ENCODE measurements at regions not wholly inside any gene's neighbourhood (a gene's known extent, or its start where the extent isn't known, plus 50 kb on each side); places are given as distances from the start of the nearest gene placed in this dataset.
"Not testable (repeated sequence)": the region's sequence is repeated elsewhere in the genome, so short reads cannot be mapped to it uniquely, and the experiment has no call there.

DNA sequence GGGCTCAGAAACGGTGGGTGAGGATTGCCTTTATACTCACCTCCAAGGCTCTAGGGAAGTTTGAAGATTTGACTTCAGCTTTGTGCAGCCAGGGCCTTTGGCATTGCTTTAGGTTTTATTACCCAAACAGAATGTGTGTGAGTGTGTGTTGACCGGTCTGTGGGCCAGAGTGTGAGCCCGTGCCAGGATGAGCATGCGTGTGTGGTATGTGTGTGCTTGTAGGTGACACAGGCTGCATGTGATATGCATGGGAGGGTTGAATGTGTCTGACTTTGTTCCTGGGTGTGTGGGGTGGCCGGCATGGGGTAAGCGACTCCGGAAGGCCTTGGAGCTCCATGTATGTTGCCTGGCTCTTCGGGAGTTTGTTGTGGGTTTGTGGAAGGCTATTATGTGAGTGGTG lies 160.5 kb downstream of the FOXD2 start:
- H3K4me3 Mint-ChIP-seq = no peak overlapping the region
- CTCF ChIA-PET = no interaction called here
- H3K27me3 Mint-ChIP-seq (ENCODE audit: low read depth) = peaks cover 20% of the 10 kb centered on the region
- intact Hi-C loops (cut with micrococcal nuclease) = no loop called here
- DNase-seq = no peak
- no peak overlapping the region for H3K27ac Mint-ChIP-seq
- H3K9me3 Mint-ChIP-seq = peaks cover 16% of the 10 kb centered on the region
- no peaks in the 10 kb centered on the region for H3K36me3 Mint-ChIP-seq (ENCODE audit: low read depth)
- H3K4me1 Mint-ChIP-seq (ENCODE audit: low read depth) = no peaks in the 10 kb centered on the region

DNA sequence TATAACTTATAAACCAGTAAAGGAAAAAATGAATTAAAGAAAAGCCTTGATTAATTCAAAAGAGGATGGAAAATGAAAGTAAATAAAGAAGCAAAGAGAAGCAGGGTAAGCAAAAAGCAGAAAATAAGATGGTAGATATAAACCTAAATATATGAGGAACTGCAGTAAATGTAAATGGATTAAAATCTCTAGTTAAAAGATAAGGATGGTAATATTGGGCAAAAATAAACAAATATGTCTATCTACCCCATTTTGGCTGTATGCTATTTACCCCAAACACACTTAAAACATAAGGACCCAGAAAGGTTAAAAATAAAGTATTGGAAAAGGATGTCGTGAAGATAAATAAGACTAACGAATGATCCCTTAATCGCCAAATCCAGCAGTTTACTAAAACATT lies 161.9 kb downstream of the FOXD2 start:
- CTCF ChIA-PET = no interaction called here
- H3K4me3 Mint-ChIP-seq = no peak overlapping the region
- H3K9me3 Mint-ChIP-seq = peaks cover 20% of the 10 kb centered on the region
- H3K27ac Mint-ChIP-seq = no peak overlapping the region
- no peaks in the 10 kb centered on the region for H3K4me1 Mint-ChIP-seq (ENCODE audit: low read depth)
- no peaks in the 10 kb centered on the region for H3K36me3 Mint-ChIP-seq (ENCODE audit: low read depth)
- no peak for DNase-seq
- H3K27me3 Mint-ChIP-seq (ENCODE audit: low read depth) = peaks cover 12% of the 10 kb centered on the region
- intact Hi-C loops (cut with micrococcal nuclease) = no loop called here

DNA sequence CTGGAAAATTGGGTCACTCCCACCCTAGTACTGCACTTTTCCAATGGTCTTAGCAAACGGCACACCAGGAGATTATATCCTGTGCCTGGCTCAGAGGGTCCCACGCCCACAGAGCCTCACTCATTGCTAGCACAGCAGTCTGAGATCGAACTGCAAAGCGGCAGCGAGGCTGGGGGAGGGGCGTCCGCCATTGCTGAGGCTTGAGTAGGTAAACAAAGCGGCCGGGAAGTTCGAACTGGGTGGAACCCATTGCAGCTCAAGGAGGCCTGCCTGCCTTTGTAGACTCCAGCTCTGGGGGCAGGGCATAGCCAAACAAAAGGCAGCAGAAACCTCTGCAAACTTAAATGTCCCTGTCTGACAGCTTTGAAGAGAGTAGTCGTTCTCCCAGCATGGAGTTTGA lies 164.6 kb downstream of the FOXD2 start:
- H3K9me3 Mint-ChIP-seq = peaks cover 25% of the 10 kb centered on the region
- H3K27me3 Mint-ChIP-seq (ENCODE audit: low read depth) = peaks cover 14% of the 10 kb centered on the region
- intact Hi-C loops (cut with micrococcal nuclease); DNase-seq; H3K27ac Mint-ChIP-seq; CTCF ChIA-PET; H3K36me3 Mint-ChIP-seq (ENCODE audit: low read depth); H3K4me3 Mint-ChIP-seq; H3K4me1 Mint-ChIP-seq (ENCODE audit: low read depth): not testable (repeated sequence)

DNA sequence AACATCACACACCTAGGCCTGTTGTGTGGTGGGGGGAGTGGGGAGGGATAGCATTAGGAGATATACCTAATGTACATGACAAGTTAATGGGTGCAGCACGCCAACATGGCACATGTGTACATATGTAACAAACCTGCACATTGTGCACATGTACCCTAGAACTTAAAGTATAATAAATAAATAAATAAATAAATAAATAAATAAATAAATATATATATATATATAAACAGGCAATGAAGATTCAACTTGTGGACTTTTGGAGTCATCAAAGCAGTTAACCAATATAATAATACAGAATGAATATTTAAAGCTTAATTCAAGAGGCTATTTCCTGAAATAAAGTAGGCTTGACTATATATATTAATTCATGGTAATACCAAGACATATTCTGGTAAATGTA lies 167.0 kb downstream of the FOXD2 start:
- H3K4me1 Mint-ChIP-seq (ENCODE audit: low read depth); H3K27ac Mint-ChIP-seq; H3K27me3 Mint-ChIP-seq (ENCODE audit: low read depth); DNase-seq; intact Hi-C loops (cut with micrococcal nuclease); CTCF ChIA-PET; H3K4me3 Mint-ChIP-seq; H3K36me3 Mint-ChIP-seq (ENCODE audit: low read depth): not testable (repeated sequence)
- H3K9me3 Mint-ChIP-seq = peaks cover 26% of the 10 kb centered on the region

DNA sequence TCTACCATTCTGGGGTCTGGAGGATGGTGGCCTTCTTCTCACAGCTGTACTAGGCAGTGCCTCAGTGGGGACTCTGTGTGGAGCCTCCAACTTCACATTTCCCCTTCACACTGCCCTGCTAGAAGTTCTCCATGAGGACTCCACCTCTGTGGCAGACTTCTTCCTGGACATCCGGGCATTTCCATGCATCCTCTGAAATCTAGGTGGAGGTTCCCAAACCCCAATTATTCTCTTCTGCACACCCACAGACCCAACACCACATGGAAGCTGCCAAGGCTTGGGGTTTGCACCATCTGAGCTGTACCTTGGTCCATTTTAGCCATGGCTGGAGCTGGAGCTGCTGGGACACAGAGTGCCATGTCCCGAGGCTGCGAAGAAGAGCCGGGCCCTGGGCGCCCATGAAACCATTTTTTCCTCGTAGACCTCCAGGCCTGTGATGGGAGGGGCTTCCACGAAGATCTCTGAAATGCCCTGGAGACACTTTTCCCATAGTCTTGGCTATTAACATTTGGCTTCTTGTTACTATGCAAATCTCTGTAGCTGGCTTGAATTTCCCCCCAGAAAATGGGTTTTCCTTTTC lies 170.5 kb downstream of the FOXD2 start:
- CTCF ChIA-PET = interaction anchor here (0.6 kb wide), 1 partner anchor 11 kb away, joined by 3 read pairs; no protein-coding TSS in a partner anchor
- H3K27me3 Mint-ChIP-seq (ENCODE audit: low read depth) = peaks cover 7% of the 10 kb centered on the region
- H3K27ac Mint-ChIP-seq = no peak overlapping the region
- H3K4me3 Mint-ChIP-seq = no peak overlapping the region
- no peaks in the 10 kb centered on the region for H3K4me1 Mint-ChIP-seq (ENCODE audit: low read depth)
- H3K36me3 Mint-ChIP-seq (ENCODE audit: low read depth) = no peaks in the 10 kb centered on the region
- no peak for DNase-seq
- H3K9me3 Mint-ChIP-seq = peaks cover 16% of the 10 kb centered on the region
- intact Hi-C loops (cut with micrococcal nuclease) = no loop called here

DNA sequence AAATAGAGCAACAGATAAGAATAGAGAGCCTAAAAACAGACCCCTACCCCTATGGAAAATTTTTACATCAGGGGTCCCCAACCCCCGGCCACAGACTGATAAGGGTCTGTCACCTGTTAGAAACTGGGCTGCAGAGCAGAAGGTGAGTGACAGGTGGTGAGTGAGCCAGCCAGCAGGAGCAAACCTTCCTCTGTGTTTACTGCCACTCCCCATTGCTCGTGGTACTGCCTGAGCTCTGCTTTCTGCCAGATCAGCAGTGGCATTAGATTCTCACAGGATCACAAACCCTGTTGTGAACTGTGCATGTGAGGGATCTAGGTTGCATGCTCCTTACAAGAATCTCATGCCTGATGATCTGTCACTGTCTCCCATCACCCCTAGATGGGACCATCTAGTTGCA lies 174.1 kb downstream of the FOXD2 start:
- Mint-ChIP-seq H3K4me1 (ENCODE audit: low read depth) (no peaks in the 10 kb centered on the region), H3K4me3 (no peak overlapping the region), H3K27me3 (ENCODE audit: low read depth) (peaks cover 11% of the 10 kb centered on the region), H3K9me3 (peaks cover 9% of the 10 kb centered on the region), H3K36me3 (ENCODE audit: low read depth) (no peaks in the 10 kb centered on the region), H3K27ac (no peak overlapping the region)
- DNase-seq = no peak
- intact Hi-C loops (cut with micrococcal nuclease) = no loop called here
- CTCF ChIA-PET = no interaction called here

DNA sequence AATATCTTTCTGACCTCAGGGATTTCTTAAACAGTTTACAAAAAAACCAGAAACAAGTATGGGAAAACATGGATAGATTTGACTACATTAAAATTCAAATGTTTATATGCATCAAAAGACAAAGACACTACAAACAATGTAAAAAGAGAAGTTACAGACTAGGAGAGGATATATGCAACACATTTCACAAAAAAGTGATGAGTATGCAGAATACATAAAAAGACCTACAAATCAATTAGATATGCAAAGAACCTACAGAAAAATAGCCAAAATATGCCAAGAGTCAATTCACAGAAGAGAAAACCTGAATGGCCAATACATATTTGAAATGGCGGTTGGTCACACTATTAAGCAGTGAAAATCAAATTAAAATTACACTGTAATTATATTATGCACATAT lies 175.0 kb downstream of the FOXD2 start:
- Mint-ChIP-seq H3K27me3 (ENCODE audit: low read depth) (peaks cover 16% of the 10 kb centered on the region), H3K36me3 (ENCODE audit: low read depth) (no peaks in the 10 kb centered on the region), H3K4me1 (ENCODE audit: low read depth) (no peaks in the 10 kb centered on the region), H3K4me3 (no peak overlapping the region), H3K27ac (no peak overlapping the region), H3K9me3 (peaks cover 7% of the 10 kb centered on the region)
- CTCF ChIA-PET = no interaction called here
- intact Hi-C loops (cut with micrococcal nuclease) = no loop called here
- DNase-seq = no peak

DNA sequence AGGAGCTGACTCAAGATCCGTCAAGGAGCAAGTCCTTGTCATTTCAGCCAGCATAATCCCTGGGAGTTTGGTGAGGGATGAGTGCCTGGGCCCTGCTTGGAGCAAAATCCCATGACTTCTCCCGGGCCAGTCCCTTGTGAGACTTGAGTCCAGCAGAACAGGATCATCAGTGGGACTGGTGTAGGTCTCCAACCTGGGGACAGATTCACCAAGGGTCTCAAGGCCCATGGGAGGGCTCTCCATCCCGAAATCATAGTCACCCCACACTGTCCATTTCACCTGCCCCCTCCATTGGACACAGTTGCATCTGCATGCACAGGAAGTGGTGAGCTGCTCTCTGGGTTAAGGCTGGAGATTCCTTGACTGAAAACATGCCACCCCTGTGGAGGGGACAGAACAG lies 178.2 kb downstream of the FOXD2 start:
- Mint-ChIP-seq H3K4me3 (no peak overlapping the region), H3K4me1 (ENCODE audit: low read depth) (no peaks in the 10 kb centered on the region), H3K9me3 (no peaks in the 10 kb centered on the region), H3K36me3 (ENCODE audit: low read depth) (no peaks in the 10 kb centered on the region), H3K27me3 (ENCODE audit: low read depth) (peaks cover 12% of the 10 kb centered on the region), H3K27ac (no peak overlapping the region)
- CTCF ChIA-PET = no interaction called here
- intact Hi-C loops (cut with micrococcal nuclease) = no loop called here
- no peak for DNase-seq

DNA sequence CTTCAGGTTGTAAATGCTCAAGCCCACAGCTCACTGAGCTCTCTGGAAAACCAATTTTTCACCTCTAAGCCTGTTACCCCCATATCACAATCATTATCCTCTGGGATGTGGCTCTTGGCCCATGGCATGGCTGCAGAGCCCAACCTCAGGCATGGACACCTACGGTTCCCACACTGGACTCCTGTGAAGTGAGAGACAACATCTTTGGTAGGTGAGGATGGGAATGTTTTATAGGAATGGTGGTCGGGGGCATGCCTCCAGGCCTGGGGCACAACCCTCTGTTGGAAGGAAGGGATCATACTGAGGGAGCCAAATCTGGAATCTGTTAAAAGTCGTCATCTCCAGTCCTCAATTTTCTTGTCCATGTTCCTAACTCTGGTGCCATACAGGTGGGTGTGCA lies 179.1 kb downstream of the FOXD2 start:
- no peaks in the 10 kb centered on the region for H3K9me3 Mint-ChIP-seq
- H3K4me1 Mint-ChIP-seq (ENCODE audit: low read depth) = no peaks in the 10 kb centered on the region
- H3K36me3 Mint-ChIP-seq (ENCODE audit: low read depth) = no peaks in the 10 kb centered on the region
- H3K27me3 Mint-ChIP-seq (ENCODE audit: low read depth) = peaks cover 12% of the 10 kb centered on the region
- H3K27ac Mint-ChIP-seq = no peak overlapping the region
- intact Hi-C loops (cut with micrococcal nuclease) = no loop called here
- CTCF ChIA-PET = no interaction called here
- no peak for DNase-seq
- H3K4me3 Mint-ChIP-seq = no peak overlapping the region

DNA sequence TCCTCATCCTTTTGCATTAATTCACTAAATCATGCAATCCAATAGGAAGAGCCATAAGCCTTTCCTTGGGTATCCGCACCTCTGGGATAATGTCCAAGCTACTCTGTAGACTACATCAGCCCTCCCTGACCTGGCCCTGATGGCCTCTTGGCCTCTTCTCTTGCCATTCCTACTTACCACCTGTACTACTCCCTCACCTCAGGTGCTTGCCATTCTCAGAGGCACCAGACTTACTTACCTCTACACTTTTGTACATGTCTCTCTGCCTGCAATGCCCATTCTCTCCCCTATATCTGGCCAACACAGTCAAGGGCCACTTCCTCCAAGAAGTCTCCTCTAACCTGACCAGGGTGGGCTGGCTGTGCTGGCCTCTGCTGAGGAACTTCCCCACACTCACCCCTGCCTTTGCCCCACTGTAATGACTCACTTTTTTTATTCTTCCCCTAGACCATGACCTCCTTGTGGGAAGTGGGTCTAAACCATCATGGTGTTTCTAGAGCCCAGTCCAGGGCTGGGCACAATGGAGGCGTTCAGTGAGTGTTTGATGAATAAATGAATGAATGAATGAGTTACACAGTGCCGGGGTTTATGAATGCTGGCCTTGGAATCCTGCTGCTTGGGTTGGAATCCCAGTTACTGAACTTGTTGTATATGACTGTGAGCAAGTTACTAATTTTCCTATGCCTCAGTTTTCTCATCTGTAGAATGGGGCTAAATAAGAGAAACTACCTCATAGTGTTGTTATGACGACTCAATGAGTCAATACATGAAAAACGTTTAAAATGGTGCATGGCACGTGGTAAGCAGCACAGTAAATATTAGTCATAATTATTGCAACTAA lies 179.8 kb downstream of the FOXD2 start:
- DNase-seq = no peak
- no peaks in the 10 kb centered on the region for H3K9me3 Mint-ChIP-seq
- no peaks in the 10 kb centered on the region for H3K4me1 Mint-ChIP-seq (ENCODE audit: low read depth)
- H3K4me3 Mint-ChIP-seq = no peak overlapping the region
- H3K27ac Mint-ChIP-seq = no peak overlapping the region
- no peaks in the 10 kb centered on the region for H3K36me3 Mint-ChIP-seq (ENCODE audit: low read depth)
- peaks cover 12% of the 10 kb centered on the region for H3K27me3 Mint-ChIP-seq (ENCODE audit: low read depth)
- CTCF ChIA-PET = interaction anchor here (0.6 kb wide), 1 partner anchor 438 kb away, joined by 4 read pairs; no protein-coding TSS in a partner anchor
- intact Hi-C loops (cut with micrococcal nuclease) = no loop called here

DNA sequence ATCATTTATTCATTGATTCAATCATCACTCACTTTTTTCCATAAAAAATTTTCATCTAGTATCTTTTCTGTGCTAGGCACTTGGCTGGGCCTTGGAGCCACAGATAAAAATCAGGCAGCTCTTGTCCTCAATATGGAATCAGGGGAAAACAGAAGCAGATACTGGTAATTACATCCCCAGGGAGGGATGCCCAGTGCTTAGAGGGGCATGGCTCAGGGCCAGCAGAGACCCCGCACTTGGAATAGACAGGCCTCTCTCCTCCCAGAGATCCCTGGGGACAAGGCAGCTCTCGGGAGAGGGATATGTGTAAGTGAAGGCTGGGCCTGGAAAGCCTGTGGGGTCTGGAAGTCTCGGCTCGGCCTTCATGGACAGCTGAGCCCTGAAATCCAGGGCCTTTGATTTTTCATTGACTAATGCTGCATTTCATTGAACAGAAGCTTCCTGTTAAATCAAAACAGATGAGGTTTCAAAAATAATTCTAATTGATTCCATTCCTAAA lies 180.4 kb downstream of the FOXD2 start:
- intact Hi-C loops (cut with micrococcal nuclease) = no loop called here
- no peak overlapping the region for H3K27ac Mint-ChIP-seq
- DNase-seq = no peak
- H3K36me3 Mint-ChIP-seq (ENCODE audit: low read depth) = no peaks in the 10 kb centered on the region
- CTCF ChIA-PET = interaction anchor here (0.6 kb wide), 1 partner anchor 439 kb away, joined by 4 read pairs; no protein-coding TSS in a partner anchor
- no peaks in the 10 kb centered on the region for H3K9me3 Mint-ChIP-seq
- H3K4me3 Mint-ChIP-seq = no peak overlapping the region
- no peaks in the 10 kb centered on the region for H3K4me1 Mint-ChIP-seq (ENCODE audit: low read depth)
- peaks cover 12% of the 10 kb centered on the region for H3K27me3 Mint-ChIP-seq (ENCODE audit: low read depth)

DNA sequence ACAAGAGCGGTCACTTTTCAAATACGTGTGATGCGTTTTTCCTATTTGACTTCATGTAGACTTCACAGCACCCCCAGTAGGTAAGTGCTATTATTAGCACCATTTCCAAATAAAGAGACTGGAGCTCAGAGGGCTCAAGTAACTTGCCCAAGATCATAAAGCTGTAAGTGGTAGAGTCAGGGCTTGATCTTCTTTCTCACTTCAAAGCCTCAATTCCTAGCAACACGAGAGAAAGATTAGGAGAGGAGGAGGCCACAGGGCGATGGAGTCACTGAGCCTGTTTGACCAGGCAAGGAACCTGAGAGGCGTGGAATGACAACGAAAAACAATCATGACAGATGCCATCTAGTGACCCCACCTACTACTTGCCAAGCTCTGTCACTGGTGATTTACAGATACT lies 181.0 kb downstream of the FOXD2 start:
- Mint-ChIP-seq H3K4me3 (no peak overlapping the region), H3K9me3 (no peaks in the 10 kb centered on the region), H3K36me3 (ENCODE audit: low read depth) (no peaks in the 10 kb centered on the region), H3K27ac (no peak overlapping the region), H3K4me1 (ENCODE audit: low read depth) (no peaks in the 10 kb centered on the region), H3K27me3 (ENCODE audit: low read depth) (peaks cover 12% of the 10 kb centered on the region)
- intact Hi-C loops (cut with micrococcal nuclease) = no loop called here
- no peak for DNase-seq
- CTCF ChIA-PET = no interaction called here

DNA sequence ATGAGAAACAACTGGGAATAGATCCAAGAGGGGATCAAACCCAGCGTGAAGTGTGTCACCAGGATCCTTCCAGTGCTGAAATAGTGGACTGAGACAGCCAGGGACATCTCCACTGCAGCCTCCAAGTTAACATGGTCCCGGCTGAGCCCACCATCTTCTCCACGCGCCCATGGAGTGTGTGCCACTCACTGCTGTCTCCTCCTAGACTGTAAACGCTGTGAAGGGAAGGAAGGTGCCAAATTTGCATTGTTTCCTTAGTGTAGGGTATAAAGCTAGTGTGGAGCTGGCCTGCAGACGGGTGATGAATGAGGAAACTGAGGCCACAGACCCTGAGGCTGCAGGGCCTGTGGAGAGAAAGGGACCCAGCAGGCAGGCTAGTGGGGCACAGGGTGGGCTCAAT lies 183.6 kb downstream of the FOXD2 start:
- Mint-ChIP-seq H3K4me1 (ENCODE audit: low read depth) (no peaks in the 10 kb centered on the region), H3K27me3 (ENCODE audit: low read depth) (peaks cover 6% of the 10 kb centered on the region), H3K4me3 (no peak overlapping the region), H3K36me3 (ENCODE audit: low read depth) (no peaks in the 10 kb centered on the region), H3K9me3 (no peaks in the 10 kb centered on the region), H3K27ac (no peak overlapping the region)
- no peak for DNase-seq
- intact Hi-C loops (cut with micrococcal nuclease) = no loop called here
- CTCF ChIA-PET = no interaction called here
